ENCODE measurements at regions not wholly inside any gene's neighbourhood (a gene's known extent, or its start where the extent isn't known, plus 50 kb on each side); places are given as distances from the start of the nearest gene placed in this dataset.

- Histone ChIP-seq H3K4me3 (ENCODE audit: low read length) (no peak overlapping the region), H3K9me3 (ENCODE audit: control insufficient read depth, low read length) (no peaks in the 10 kb centered on the region), H3K36me3 (ENCODE audit: control insufficient read depth, insufficient read depth, low read length) (no peaks in the 10 kb centered on the region), H3K4me1 (ENCODE audit: control insufficient read depth, insufficient read depth, low read length) (no peaks in the 10 kb centered on the region), H3K27me3 (ENCODE audit: control insufficient read depth, insufficient read depth, low read length, poor library complexity, severe bottlenecking) (peaks cover 4% of the 10 kb centered on the region), H3K27ac (ENCODE audit: low read depth, low read length) (no peak overlapping the region), H3K9ac (ENCODE audit: extremely low read depth, low read length, poor library complexity, severe bottlenecking) (no peak overlapping the region)
- peak; percentile 54 for DNase-seq
- no peak overlapping the region for H3K4me3 Mint-ChIP-seq
- H3K27me3 Mint-ChIP-seq (ENCODE audit: insufficient read depth), result peaks cover 34% of the 10 kb centered on the region
- H3K27ac Mint-ChIP-seq, result no peak overlapping the region
- no peak for TF ChIP-seq CTCF (conservative IDR thresholded peaks at IDR 0.05)
- no peaks in the 10 kb centered on the region for H3K36me3 Mint-ChIP-seq (ENCODE audit: low read depth)
- peaks cover 8% of the 10 kb centered on the region for H3K4me1 Mint-ChIP-seq
- 62 to 64% methylated on average over 4 to 7 of the region's 7 CpGs for WGBS, 2 experiments (ENCODE audit: insufficient coverage in 1 of 2, insufficient read length in 1 of 2)
- H3K9me3 Mint-ChIP-seq, result no peaks in the 10 kb centered on the region
These were observed 126.7 kb upstream of the SMIM21 start for GRCh38 chr18:75554176-75554575.

- H3K27ac ChIP-seq (ENCODE audit: low read depth, low read length), result no peak overlapping the region
- H3K9ac ChIP-seq (ENCODE audit: extremely low read depth, low read length, poor library complexity, severe bottlenecking), result no peak overlapping the region
- no peak overlapping the region for H3K27ac Mint-ChIP-seq
These were observed 125.5 kb upstream of the SMIM21 start for GRCh38 chr18:75553021-75553420.

GRCh38 chr18:75551071-75551470 is 123.6 kb upstream of the SMIM21 start:
- no peak for DNase-seq
- H3K4me1 Mint-ChIP-seq, result peaks cover 9% of the 10 kb centered on the region
- no peak overlapping the region for H3K27ac Mint-ChIP-seq
- peaks cover 32% of the 10 kb centered on the region for H3K27me3 Mint-ChIP-seq (ENCODE audit: insufficient read depth)
- Histone ChIP-seq H3K36me3 (ENCODE audit: control insufficient read depth, insufficient read depth, low read length) (no peaks in the 10 kb centered on the region), H3K27me3 (ENCODE audit: control insufficient read depth, insufficient read depth, low read length, poor library complexity, severe bottlenecking) (peaks cover 4% of the 10 kb centered on the region), H3K9me3 (ENCODE audit: control insufficient read depth, low read length) (no peaks in the 10 kb centered on the region), H3K4me3 (ENCODE audit: low read length) (no peak overlapping the region), H3K27ac (ENCODE audit: low read depth, low read length) (peak overlapping the region; percentile 11), H3K9ac (ENCODE audit: extremely low read depth, low read length, poor library complexity, severe bottlenecking) (no peak overlapping the region), H3K4me1 (ENCODE audit: control insufficient read depth, insufficient read depth, low read length) (no peaks in the 10 kb centered on the region)
- H3K36me3 Mint-ChIP-seq (ENCODE audit: low read depth), result no peaks in the 10 kb centered on the region
- TF ChIP-seq CTCF (conservative IDR thresholded peaks at IDR 0.05), result no peak
- H3K9me3 Mint-ChIP-seq, result no peaks in the 10 kb centered on the region
- no peak overlapping the region for H3K4me3 Mint-ChIP-seq
- 75 to 88% methylated on average over 4 of the region's 4 CpGs for WGBS, 2 experiments (ENCODE audit: insufficient coverage in 1 of 2, insufficient read length in 1 of 2)

More at GRCh38 chr18:75553021-75553420, 125.5 kb upstream of the SMIM21 start:
- peaks cover 4% of the 10 kb centered on the region for H3K27me3 ChIP-seq (ENCODE audit: control insufficient read depth, insufficient read depth, low read length, poor library complexity, severe bottlenecking)
- no peak for TF ChIP-seq CTCF (conservative IDR thresholded peaks at IDR 0.05)
- H3K36me3 Mint-ChIP-seq (ENCODE audit: low read depth), result no peaks in the 10 kb centered on the region
- no peak for DNase-seq
- H3K27me3 Mint-ChIP-seq (ENCODE audit: insufficient read depth), result peaks cover 34% of the 10 kb centered on the region
- H3K4me1 Mint-ChIP-seq, result peaks cover 9% of the 10 kb centered on the region
- H3K4me3 Mint-ChIP-seq, result no peak overlapping the region
- H3K9me3 Mint-ChIP-seq, result no peaks in the 10 kb centered on the region
- 94 to 96% methylated on average over 5 to 8 of the region's 8 CpGs for WGBS, 2 experiments (ENCODE audit: insufficient coverage in 1 of 2, insufficient read length in 1 of 2)
- no peak overlapping the region for H3K4me3 ChIP-seq (ENCODE audit: low read length)
- no peaks in the 10 kb centered on the region for H3K36me3 ChIP-seq (ENCODE audit: control insufficient read depth, insufficient read depth, low read length)
- no peaks in the 10 kb centered on the region for H3K4me1 ChIP-seq (ENCODE audit: control insufficient read depth, insufficient read depth, low read length)
- no peaks in the 10 kb centered on the region for H3K9me3 ChIP-seq (ENCODE audit: control insufficient read depth, low read length)

All from endodermal cell (in vitro differentiated cells).